HG03139 (cell line): ENCODE measurements at regions not wholly inside any gene's neighbourhood (a gene's known extent, or its start where the extent isn't known, plus 50 kb on each side); places are given as distances from the start of the nearest gene placed in this dataset.
A peak's percentile ranks its signal among the peaks of the same experiment; 100 is the strongest.

Source experiments
- ATAC-seq: cut with Tn5 transposase; IDR thresholded peaks from one replicate; pipeline ENCODE4 v1.9.1; 2021; ENCODE audit not compliant: unreplicated experiment

DNA sequence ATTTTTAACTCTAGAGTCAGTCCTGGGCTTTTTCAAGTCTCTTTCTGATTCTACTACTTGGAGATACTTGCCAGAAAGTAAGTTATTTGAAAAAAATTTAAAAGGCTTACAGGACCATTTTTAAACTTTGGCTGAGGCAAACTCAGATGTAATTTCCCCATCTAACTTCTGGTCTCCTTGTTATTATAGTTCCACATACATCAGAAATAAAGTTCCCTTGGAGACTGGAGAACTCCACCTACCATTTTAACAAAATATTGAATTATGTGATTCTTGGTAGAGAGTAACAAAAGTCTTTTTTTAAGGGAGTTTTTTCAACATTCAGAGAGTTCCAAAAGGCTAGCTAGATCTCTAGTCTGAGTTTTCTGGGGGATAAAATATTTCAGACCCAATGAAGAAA lies 56.3 kb upstream of the SNX2 start:
- ATAC-seq: no peak

DNA sequence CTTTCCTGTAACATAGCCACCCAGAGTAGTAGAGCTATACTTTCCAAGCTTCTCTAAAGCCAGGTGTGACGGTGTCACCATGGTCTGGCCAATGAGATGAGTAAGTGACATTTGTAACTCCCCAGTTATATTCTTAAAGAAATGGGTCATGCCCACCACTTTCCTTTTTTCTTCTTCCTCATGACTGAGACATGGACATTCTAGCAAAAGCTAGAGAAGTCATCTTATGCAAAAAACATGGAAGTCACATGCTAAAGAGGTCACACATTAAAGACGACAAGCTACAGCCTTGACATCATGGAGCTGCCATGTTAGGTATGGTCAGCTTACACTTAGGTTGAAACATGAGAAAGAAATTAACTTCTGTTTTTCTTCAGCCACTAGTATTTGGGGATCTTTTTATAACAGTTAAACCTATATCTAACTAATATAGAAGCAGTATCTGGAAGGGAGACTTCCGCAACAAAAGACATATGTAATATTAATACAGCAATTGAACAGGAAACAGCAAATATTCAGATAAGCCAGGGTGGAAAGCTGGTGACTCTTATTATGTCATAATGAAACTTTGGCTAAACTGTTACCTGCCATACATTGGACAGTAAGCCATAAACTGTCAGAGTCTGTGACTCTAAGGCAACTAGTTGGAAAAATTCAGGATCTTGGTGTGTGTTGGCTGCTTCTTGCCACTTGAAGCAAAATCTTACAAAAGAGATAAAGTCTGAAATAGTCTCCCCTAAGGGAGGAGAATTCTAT lies 54.7 kb upstream of the SNX2 start:
- no peak for ATAC-seq

GRCh38 chr5:122721127-122721526 lies 53.8 kb upstream of the SNX2 start:
- ATAC-seq: no peak

DNA sequence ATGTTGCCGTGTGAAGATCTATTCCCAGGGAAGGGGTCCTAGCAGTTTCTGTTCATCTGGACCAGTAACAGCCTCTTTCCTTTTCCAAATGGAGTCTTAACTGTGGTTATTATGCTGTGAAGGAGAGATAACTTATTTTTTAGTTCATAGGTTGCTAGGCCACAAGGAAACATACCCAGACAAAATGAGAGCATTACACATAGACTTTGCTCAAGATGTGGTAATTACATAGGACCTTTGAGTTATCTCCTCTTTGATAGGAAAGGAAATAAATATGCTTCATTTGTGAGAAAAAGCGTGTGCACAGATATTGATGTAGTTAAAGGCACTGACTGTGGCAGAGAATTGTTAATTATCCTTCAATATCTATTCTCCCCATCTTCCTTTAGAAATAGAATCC lies 52.5 kb upstream of the SNX2 start:
- ATAC-seq: no peak

- ATAC-seq: peak; percentile 84
Measured at GRCh38 chr5:122723606-122724352, 51.1 kb upstream of the SNX2 start.
